Pancreas (tissue), 10 donors: ENCODE measurements at regions not wholly inside any gene's neighbourhood (a gene's known extent, or its start where the extent isn't known, plus 50 kb on each side); places are given as distances from the start of the nearest gene placed in this dataset.

Experiments
- ATAC-seq, 4 donors: fragments of 200-7000 bp; cut with Tn5 transposase; one replicate each; pipeline versions ENCODE4 v1.8.0 to v1.9.1; 2020; ENCODE audit warnings: mild to moderate bottlenecking in 4 of 4, moderate library complexity in 4 of 4
- DNase-seq, 6 donors: peaks; one replicate each; pipeline ENCODE4 v3.0.0-alpha.2; 2020
- FAIRE-seq: peaks from 2 replicates; lab custom pipeline; 2012; peaks lifted over from hg19 to GRCh38; lab: Jason Lieb, UNC
- H3K27ac ChIP-seq, 4 donors: fragments of 200-600 bp; sonication (generic); 1 replicate in 3 of 4; 2 replicates in 1 of 4; pipeline versions ENCODE4 v1.5.0 to v1.8.0; 2020
- H3K27me3 ChIP-seq, 4 donors: fragments of 200-600 bp; one replicate each; pipeline ENCODE4 v1.8.0; 2021
- H3K36me3 ChIP-seq, 3 donors: fragments of 200-600 bp; sonication (generic) in 1 of 3; one replicate each; pipeline versions ENCODE4 v1.5.0 to v1.8.0; 2020 to 2021
- H3K4me1 ChIP-seq, 3 donors: fragments of 200-600 bp; one replicate each; pipeline ENCODE4 v1.8.0; 2021
- H3K4me3 ChIP-seq, 4 donors: fragments of 200-600 bp; sonication (generic) in 2 of 4; one replicate each; pipeline versions ENCODE4 v1.5.0 to v1.8.0; 2020 to 2021
- H3K9me3 ChIP-seq, 4 donors: fragments of 200-600 bp; one replicate each; pipeline ENCODE4 v1.8.0; 2021
- CTCF ChIP-seq, 4 donors: fragments of 200-600 bp; sonication (generic) in 3 of 4; IDR thresholded peaks; one replicate each; pipeline versions ENCODE4 v1.5.0 to v1.8.0; 2021; ENCODE audit warnings: antibody characterized with exemption in 4 of 4
- WGBS, 2 donors: extraction: QIAGEN DNeasy Blood & Tissue Kit; methylation state at CpG; one replicate each; pipeline ENCODE4 v1.1.7; 2013; 5-methylcytosine and 5-hydroxymethylcytosine counted together
- intact Hi-C, 3 donors: fragments of 100-400 bp; cut with DNase I; formaldehyde crosslinking; loops; one replicate each; pipeline versions ENCODE4 v1.11.1 to v1.14.2; 2022
- donor health status: healthy with polysubstance abuse.
- donor health status: DM: no; HTN: no; CAD: no; lungs with moderate emphysema.
- donor health status: DM: no; HTN: no; CAD: no.
- donor health status: control.
- donor health status: control.
- donor health status: Bipolar disorder and iron deficiency.
- donor health status: DM: yes; HTN: yes; CAD: no.
- donor health status: DM: no; HTN: no; CAD: no.
- donor health status: DM: no; HTN: no; CAD: no.
- donor health status: DM: yes; HTN: yes; CAD: no.

DNA sequence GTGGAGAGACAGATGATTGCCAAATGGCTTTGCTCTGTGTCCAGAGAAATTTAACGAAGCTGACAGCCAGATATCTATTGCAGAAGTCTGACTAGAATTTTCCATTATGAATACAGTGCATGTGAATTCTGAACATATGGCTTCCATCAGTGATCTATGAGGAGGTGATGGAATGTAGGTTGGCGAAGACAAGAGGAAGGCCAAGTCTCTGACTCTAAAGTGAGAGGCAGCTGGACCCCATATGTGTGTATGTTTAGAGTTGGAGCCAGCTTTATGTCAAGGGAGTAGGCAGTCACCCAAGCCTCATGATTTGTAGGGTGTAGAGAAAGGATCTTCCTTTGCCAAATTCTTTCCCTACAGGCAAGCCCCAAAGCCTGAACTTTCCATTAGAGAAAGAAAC lies 76.2 kb upstream of the TEX13D start:
- no peak overlapping the region for H3K4me3 ChIP-seq
- no peaks in the 10 kb centered on the region for H3K36me3 ChIP-seq
- H3K27me3 ChIP-seq, result no peaks in the 10 kb centered on the region
- H3K4me1 ChIP-seq, result no peaks in the 10 kb centered on the region
- FAIRE-seq, result no peak
- intact Hi-C loops, result no loop called here
- TF ChIP-seq CTCF (IDR thresholded peaks at IDR 0.05), result no peak
- ATAC-seq, result no peak
- DNase-seq, result no peak
- WGBS, 2 donors, result 51 to 61% methylated on average over 2 of the region's 2 CpGs
- H3K27ac ChIP-seq, result no peak overlapping the region
- no peaks in the 10 kb centered on the region for H3K9me3 ChIP-seq

DNA sequence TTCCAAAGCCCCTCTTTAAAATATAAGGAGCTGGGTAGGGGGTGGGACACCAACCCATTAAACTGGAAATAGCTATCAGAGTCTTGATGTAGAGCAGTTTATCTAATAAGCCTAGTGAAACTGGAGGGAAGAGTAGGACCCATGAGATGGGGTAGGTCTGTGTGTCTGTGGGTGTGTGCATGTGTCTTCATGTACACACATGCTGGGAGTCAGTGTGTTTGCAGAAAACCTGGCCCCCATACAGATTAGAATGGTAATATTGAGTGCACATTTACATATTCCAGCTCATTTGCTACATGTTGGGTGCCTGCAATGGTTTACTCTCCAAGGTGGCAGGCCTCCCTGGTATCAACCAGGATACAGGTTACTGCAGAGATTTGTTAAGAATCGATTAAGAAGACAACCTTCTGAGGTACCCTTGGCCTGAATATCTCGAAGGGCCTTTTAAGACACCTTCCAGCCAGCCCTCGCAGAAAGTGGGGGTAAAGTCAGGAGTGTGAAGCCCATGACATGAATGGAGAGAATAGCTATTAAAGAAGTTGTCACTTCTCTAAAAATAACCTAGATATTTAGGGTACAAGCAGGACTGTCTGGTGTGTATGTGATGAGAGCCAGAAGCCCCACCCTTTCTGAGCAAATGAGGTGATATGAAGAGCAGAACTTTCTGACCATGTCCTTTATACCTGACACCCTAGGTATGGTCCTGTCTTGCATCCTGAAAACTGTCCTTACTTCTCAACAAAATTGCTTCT lies 75.7 kb upstream of the TEX13D start:
- intact Hi-C loops, result no loop called here
- Histone ChIP-seq H3K36me3 (no peaks in the 10 kb centered on the region), H3K4me1 (no peaks in the 10 kb centered on the region), H3K27ac (no peak overlapping the region), H3K4me3 (no peak overlapping the region), H3K9me3 (no peaks in the 10 kb centered on the region), H3K27me3 (no peaks in the 10 kb centered on the region)
- no peak for TF ChIP-seq CTCF (IDR thresholded peaks at IDR 0.05)
- FAIRE-seq (no peak), DNase-seq (no peak), ATAC-seq (no peak)
- WGBS, 2 donors, result 56 to 71% methylated on average over 3 of the region's 3 CpGs

- Histone ChIP-seq H3K36me3 (no peaks in the 10 kb centered on the region), H3K27me3 (no peaks in the 10 kb centered on the region), H3K4me1 (no peaks in the 10 kb centered on the region), H3K9me3 (no peaks in the 10 kb centered on the region), H3K4me3 (no peak overlapping the region), H3K27ac (no peak overlapping the region)
- ATAC-seq, result no peak
- intact Hi-C loops, result no loop called here
- 75 to 92% methylated on average over 5 of the region's 5 CpGs for WGBS, 2 donors
- TF ChIP-seq CTCF (IDR thresholded peaks at IDR 0.05), result no peak
- no peak for FAIRE-seq
- DNase-seq, result no peak
Measured at GRCh38 chrX:124257924-124258702, 74.3 kb upstream of the TEX13D start.

GRCh38 chrX:124260845-124261244 lies 71.6 kb upstream of the TEX13D start:
- DNase-seq, result no peak
- intact Hi-C loops, result no loop called here
- Histone ChIP-seq H3K4me3 (no peak overlapping the region), H3K9me3 (no peaks in the 10 kb centered on the region), H3K36me3 (no peaks in the 10 kb centered on the region), H3K27ac (no peak overlapping the region), H3K27me3 (no peaks in the 10 kb centered on the region), H3K4me1 (no peaks in the 10 kb centered on the region)
- WGBS, 2 donors, result 37 to 59% methylated on average over 2 of the region's 2 CpGs
- ATAC-seq, result no peak
- no peak for FAIRE-seq
- TF ChIP-seq CTCF (IDR thresholded peaks at IDR 0.05), result no peak

GRCh38 chrX:124263743-124264142 lies 68.7 kb upstream of the TEX13D start:
- H3K27me3 ChIP-seq, result no peaks in the 10 kb centered on the region
- H3K36me3 ChIP-seq, result no peaks in the 10 kb centered on the region
- DNase-seq (no peak), FAIRE-seq (no peak), ATAC-seq (no peak)
- TF ChIP-seq CTCF (IDR thresholded peaks at IDR 0.05), result no peak
- no peaks in the 10 kb centered on the region for H3K4me1 ChIP-seq
- no peak overlapping the region for H3K4me3 ChIP-seq
- H3K9me3 ChIP-seq, result no peaks in the 10 kb centered on the region
- 68 to 86% methylated on average over 4 of the region's 4 CpGs for whole genome bisulfite sequencing, 2 donors
- intact Hi-C loops, result no loop called here
- no peak overlapping the region for H3K27ac ChIP-seq
